Upper lobe of left lung (tissue), 6 donors: ENCODE measurements at regions not wholly inside any gene's neighbourhood (a gene's known extent, or its start where the extent isn't known, plus 50 kb on each side); places are given as distances from the start of the nearest gene placed in this dataset.

ENCODE experiments used
- ATAC-seq, 2 donors: fragments of 200-7000 bp; cut with Tn5 transposase; one replicate each; pipeline ENCODE4 v1.9.1; 2022; ENCODE audit warnings: mild to moderate bottlenecking in 2 of 2, moderate library complexity in 2 of 2; ENCODE audit not compliant: low FRiP score in 2 of 2
- DNase-seq, 2 donors: peaks; one replicate each; pipeline ENCODE4 v3.0.0-alpha.2; 2019 to 2020
- H3K27ac ChIP-seq, 4 donors: fragments of 200-600 bp; sonication (generic); one replicate each; pipeline ENCODE4 v1.5.1; 2016 to 2019
- H3K27me3 ChIP-seq, 4 donors: fragments of 200-600 bp; sonication (generic); one replicate each; pipeline ENCODE4 v1.5.1; 2017 to 2019
- H3K36me3 ChIP-seq, 4 donors: fragments of 200-600 bp; sonication (generic); one replicate each; pipeline ENCODE4 v1.5.1; 2016 to 2019
- H3K4me1 ChIP-seq, 4 donors: fragments of 200-600 bp; sonication (generic); one replicate each; pipeline ENCODE4 v1.5.1; 2018 to 2019
- H3K4me3 ChIP-seq, 4 donors: fragments of 200-600 bp; sonication (generic); one replicate each; pipeline ENCODE4 v1.5.1; 2017 to 2019; ENCODE audit warnings: mild to moderate bottlenecking in 2 of 4, moderate library complexity in 1 of 4
- H3K9me3 ChIP-seq, 4 donors: fragments of 200-600 bp; sonication (generic); one replicate each; pipeline ENCODE4 v1.5.1; 2018 to 2019
- CTCF ChIP-seq, 6 experiments: fragments of 450-650 bp in 4 of 6; fragments of 200-600 bp in 2 of 6; sonication (generic) in 2 of 6; IDR thresholded peaks; one replicate each; pipeline ENCODE4 v1.5.1; 2016 to 2019; ENCODE audit warnings: antibody characterized with exemption in 6 of 6
- EP300 ChIP-seq, 4 donors: sonication (generic); formaldehyde crosslinking; IDR thresholded peaks; one replicate each; pipeline ENCODE4 v1.5.1; 2017; ENCODE audit warnings: antibody characterized with exemption in 4 of 4, control low read depth in 2 of 4
- POLR2A ChIP-seq, 4 donors: fragments of 450-650 bp; IDR thresholded peaks; one replicate each; pipeline ENCODE4 v1.5.1; 2016 to 2017; ENCODE audit warnings: antibody characterized with exemption in 4 of 4, mild to moderate bottlenecking in 2 of 4
- POLR2AphosphoS5 ChIP-seq, 2 donors: sonication (generic); formaldehyde crosslinking; IDR thresholded peaks; one replicate each; pipeline ENCODE4 v1.5.1; 2017; ENCODE audit warnings: antibody characterized with exemption in 2 of 2
- WGBS, 2 donors: methylation state at CpG; one replicate each; pipeline ENCODE4 v1.1.5; 2017 to 2018; 5-methylcytosine and 5-hydroxymethylcytosine counted together
- donor health status: DM: no; HTN: no; CAD: no; lungs with moderate emphysema.
- donor health status: DM: no; HTN: yes; CAD: no; lungs with severe emphysema.

- Histone ChIP-seq H3K27me3 (no peaks in the 10 kb centered on the region), H3K36me3 (no peaks in the 10 kb centered on the region), H3K4me1 (no peaks in the 10 kb centered on the region), H3K27ac (no peak overlapping the region), H3K9me3 (peaks cover 5 to 9% (median 7%) of the 10 kb centered on the region in 4 donors), H3K4me3 (no peak overlapping the region)
- ATAC-seq (no peak), DNase-seq (no peak)
- 66 to 74% methylated on average over 12 of the region's 12 CpGs for WGBS, 2 donors
- TF ChIP-seq EP300 (IDR thresholded peaks at IDR 0.05) = no peak
- TF ChIP-seq CTCF (IDR thresholded peaks at IDR 0.05) = no peak
- TF ChIP-seq POLR2A (IDR thresholded peaks at IDR 0.05) = no peak
- TF ChIP-seq POLR2AphosphoS5 (IDR thresholded peaks at IDR 0.05) = no peak
These were observed 182.5 kb downstream of the VRK1 start for GRCh38 chr14:96979611-96980074.

GRCh38 chr14:96980835-96981234 lies 183.7 kb downstream of the VRK1 start:
- H3K4me1 ChIP-seq = no peaks in the 10 kb centered on the region
- H3K4me3 ChIP-seq = no peak overlapping the region
- no peak overlapping the region for H3K27ac ChIP-seq
- no peaks in the 10 kb centered on the region for H3K36me3 ChIP-seq
- DNase-seq = no peak
- no peaks in the 10 kb centered on the region for H3K9me3 ChIP-seq
- WGBS, 2 donors = 81 to 92% methylated on average over 4 of the region's 4 CpGs
- TF ChIP-seq POLR2AphosphoS5 (IDR thresholded peaks at IDR 0.05) = no peak
- no peak for TF ChIP-seq EP300 (IDR thresholded peaks at IDR 0.05)
- TF ChIP-seq POLR2A (IDR thresholded peaks at IDR 0.05) = no peak
- TF ChIP-seq CTCF (IDR thresholded peaks at IDR 0.05) = no peak
- ATAC-seq = no peak
- H3K27me3 ChIP-seq = no peaks in the 10 kb centered on the region

GRCh38 chr14:96986256-96987085 lies 189.3 kb downstream of the VRK1 start:
- 75 to 80% methylated on average over 6 of the region's 6 CpGs for WGBS, 2 donors
- no peak for TF ChIP-seq EP300 (IDR thresholded peaks at IDR 0.05)
- no peak for TF ChIP-seq POLR2A (IDR thresholded peaks at IDR 0.05)
- no peak for TF ChIP-seq POLR2AphosphoS5 (IDR thresholded peaks at IDR 0.05)
- no peak for TF ChIP-seq CTCF (IDR thresholded peaks at IDR 0.05)

GRCh38 chr14:96987086-96987474 lies 189.9 kb downstream of the VRK1 start:
- DNase-seq (no peak), ATAC-seq (no peak)
- no peaks in the 10 kb centered on the region for H3K27me3 ChIP-seq
- WGBS, 2 donors = 60% methylated on average over 6 of the region's 6 CpGs
- H3K36me3 ChIP-seq = no peaks in the 10 kb centered on the region
- H3K9me3 ChIP-seq = no peaks in the 10 kb centered on the region
- TF ChIP-seq CTCF (IDR thresholded peaks at IDR 0.05) (no peak), POLR2AphosphoS5 (IDR thresholded peaks at IDR 0.05) (no peak), POLR2A (IDR thresholded peaks at IDR 0.05) (no peak)
- H3K27ac ChIP-seq = no peak overlapping the region
- H3K4me1 ChIP-seq = no peaks in the 10 kb centered on the region
- H3K4me3 ChIP-seq = no peak overlapping the region

More at GRCh38 chr14:96986256-96987085, 189.3 kb downstream of the VRK1 start:
- no peaks in the 10 kb centered on the region for H3K9me3 ChIP-seq
- H3K27ac ChIP-seq = no peak overlapping the region
- no peaks in the 10 kb centered on the region for H3K4me1 ChIP-seq
- ATAC-seq (no peak), DNase-seq (no peak)
- H3K27me3 ChIP-seq = no peaks in the 10 kb centered on the region
- no peak overlapping the region for H3K4me3 ChIP-seq
- no peaks in the 10 kb centered on the region for H3K36me3 ChIP-seq

- ATAC-seq (no peak), DNase-seq (no peak)
- Histone ChIP-seq H3K4me1 (no peaks in the 10 kb centered on the region), H3K9me3 (no peaks in the 10 kb centered on the region), H3K4me3 (no peak overlapping the region), H3K27me3 (no peaks in the 10 kb centered on the region), H3K36me3 (no peaks in the 10 kb centered on the region), H3K27ac (no peak overlapping the region)
- 83 to 92% methylated on average over 3 of the region's 3 CpGs for WGBS, 2 donors
- no peak for TF ChIP-seq POLR2A (IDR thresholded peaks at IDR 0.05)
- TF ChIP-seq CTCF (IDR thresholded peaks at IDR 0.05) = no peak
- no peak for TF ChIP-seq POLR2AphosphoS5 (IDR thresholded peaks at IDR 0.05)
- no peak for TF ChIP-seq EP300 (IDR thresholded peaks at IDR 0.05)
These were observed 190.6 kb downstream of the VRK1 start for GRCh38 chr14:96987771-96988170.
